ENCODE measurements at regions not wholly inside any gene's neighbourhood (a gene's known extent, or its start where the extent isn't known, plus 50 kb on each side); places are given as distances from the start of the nearest gene placed in this dataset.

DNA sequence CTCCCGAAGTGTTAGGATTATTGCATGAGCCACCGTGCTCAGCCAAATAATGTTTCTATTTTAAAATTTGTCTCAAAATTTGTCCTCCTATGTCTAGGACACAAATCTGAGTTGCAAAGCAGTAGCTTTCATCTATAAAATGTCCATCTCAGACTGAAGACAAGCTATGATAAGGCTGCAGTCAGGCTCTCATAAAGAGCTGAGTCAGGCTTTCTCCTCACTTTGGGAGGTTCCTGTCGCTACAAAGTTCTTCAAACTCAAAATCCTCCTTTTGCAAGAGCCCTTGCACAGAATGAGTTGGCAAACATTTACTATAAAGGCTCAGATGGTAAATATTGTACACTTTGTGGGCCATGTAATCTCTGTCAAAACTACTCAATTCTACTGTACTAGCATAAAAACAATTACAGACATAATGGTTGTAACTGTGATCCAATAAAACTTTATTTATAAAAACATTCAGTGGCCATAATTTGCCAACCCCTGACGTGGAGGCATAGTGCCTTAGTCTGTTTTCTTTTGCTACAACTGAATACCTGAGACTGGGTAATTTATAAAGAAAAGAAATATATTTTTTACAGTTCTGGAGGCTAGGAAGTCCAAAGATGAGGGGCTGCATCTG lies 154.9 kb upstream of the SATB2 start:
- TF ChIP-seq EP300 (IDR thresholded peaks at IDR 0.05) (no peak), POLR2A (IDR thresholded peaks at IDR 0.05) (no peak)
- TF ChIP-seq, protein P1, sequence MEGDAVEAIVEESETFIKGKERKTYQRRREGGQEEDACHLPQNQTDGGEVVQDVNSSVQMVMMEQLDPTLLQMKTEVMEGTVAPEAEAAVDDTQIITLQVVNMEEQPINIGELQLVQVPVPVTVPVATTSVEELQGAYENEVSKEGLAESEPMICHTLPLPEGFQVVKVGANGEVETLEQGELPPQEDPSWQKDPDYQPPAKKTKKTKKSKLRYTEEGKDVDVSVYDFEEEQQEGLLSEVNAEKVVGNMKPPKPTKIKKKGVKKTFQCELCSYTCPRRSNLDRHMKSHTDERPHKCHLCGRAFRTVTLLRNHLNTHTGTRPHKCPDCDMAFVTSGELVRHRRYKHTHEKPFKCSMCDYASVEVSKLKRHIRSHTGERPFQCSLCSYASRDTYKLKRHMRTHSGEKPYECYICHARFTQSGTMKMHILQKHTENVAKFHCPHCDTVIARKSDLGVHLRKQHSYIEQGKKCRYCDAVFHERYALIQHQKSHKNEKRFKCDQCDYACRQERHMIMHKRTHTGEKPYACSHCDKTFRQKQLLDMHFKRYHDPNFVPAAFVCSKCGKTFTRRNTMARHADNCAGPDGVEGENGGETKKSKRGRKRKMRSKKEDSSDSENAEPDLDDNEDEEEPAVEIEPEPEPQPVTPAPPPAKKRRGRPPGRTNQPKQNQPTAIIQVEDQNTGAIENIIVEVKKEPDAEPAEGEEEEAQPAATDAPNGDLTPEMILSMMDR (IDR thresholded peaks at IDR 0.05): no peak
- no peaks in the 10 kb centered on the region for H3K36me3 ChIP-seq
- no peaks in the 10 kb centered on the region for H3K4me1 ChIP-seq
- H3K27ac ChIP-seq: no peak overlapping the region
- H3K4me3 ChIP-seq: no peak overlapping the region
- H3K27me3 ChIP-seq: no peaks in the 10 kb centered on the region
- no peak for DNase-seq (ENCODE audit: low spot score in 2 of 2)
- 90 to 93% methylated on average over 4 of the region's 4 CpGs for WGBS, 2 donors
- H3K9me3 ChIP-seq: no peaks in the 10 kb centered on the region

DNA sequence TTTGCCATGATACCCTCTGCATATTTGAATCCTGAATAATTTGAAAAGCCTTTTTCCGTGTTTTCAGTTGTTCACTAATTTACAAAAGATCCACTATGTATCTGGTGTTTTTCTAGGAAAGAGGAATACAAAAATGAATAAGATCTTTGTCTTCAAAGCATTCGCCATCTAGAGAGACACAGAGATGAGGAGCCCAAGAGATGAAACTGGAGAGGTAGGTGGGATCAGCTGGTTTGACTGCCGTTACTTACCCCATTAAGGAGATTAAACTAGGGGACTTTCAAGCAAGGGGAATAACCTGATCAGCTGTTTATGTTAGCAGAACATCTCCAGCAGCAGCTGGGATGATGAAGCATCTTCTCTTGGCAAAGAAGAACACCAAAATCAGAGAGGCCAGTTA lies 150.2 kb upstream of the SATB2 start:
- Histone ChIP-seq H3K27me3 (no peaks in the 10 kb centered on the region), H3K4me1 (no peaks in the 10 kb centered on the region), H3K4me3 (no peak overlapping the region), H3K36me3 (no peaks in the 10 kb centered on the region), H3K27ac (no peak overlapping the region), H3K9me3 (no peaks in the 10 kb centered on the region)
- 56 to 65% methylated on average over 3 of the region's 3 CpGs for WGBS, 2 donors
- TF ChIP-seq EP300 (IDR thresholded peaks at IDR 0.05): no peak
- TF ChIP-seq, protein P1 (IDR thresholded peaks at IDR 0.05): no peak
- no peak for DNase-seq (ENCODE audit: low spot score in 2 of 2)

DNA sequence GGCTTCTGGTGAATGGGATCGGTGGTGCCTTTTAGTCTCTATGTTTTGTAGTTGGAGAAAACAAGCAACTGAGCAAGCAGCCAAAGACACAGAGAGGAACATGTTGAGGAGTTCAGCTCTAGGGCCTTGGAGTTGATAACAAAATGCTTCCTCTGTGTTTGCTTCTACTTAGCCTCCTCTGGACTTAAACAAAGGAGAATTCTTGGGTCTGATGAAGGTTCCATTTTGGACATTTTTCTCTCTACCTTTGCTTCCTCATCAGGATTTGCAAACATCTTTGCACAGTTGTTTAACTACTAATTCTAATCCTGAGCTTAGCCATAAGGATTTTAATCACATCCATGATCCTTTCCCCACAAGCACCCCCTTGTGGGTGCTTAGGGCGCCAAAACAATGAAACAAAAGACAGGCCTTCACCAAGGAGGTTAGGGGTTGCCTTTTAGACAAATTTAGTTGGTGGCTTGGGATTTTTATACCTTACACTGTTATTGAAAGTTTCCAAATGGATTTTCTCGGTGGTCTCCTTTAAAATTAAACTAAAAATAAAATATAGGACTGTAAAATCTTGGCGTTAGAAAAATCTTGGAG lies 148.5 kb upstream of the SATB2 start:
- Histone ChIP-seq H3K27me3 (no peaks in the 10 kb centered on the region), H3K9me3 (no peaks in the 10 kb centered on the region), H3K4me1 (no peaks in the 10 kb centered on the region), H3K27ac (no peak overlapping the region), H3K36me3 (no peaks in the 10 kb centered on the region), H3K4me3 (no peak overlapping the region)
- TF ChIP-seq, protein P1 (IDR thresholded peaks at IDR 0.05): no peak
- no peak for TF ChIP-seq POLR2A (IDR thresholded peaks at IDR 0.05)
- no peak for TF ChIP-seq EP300 (IDR thresholded peaks at IDR 0.05)
- no peak for DNase-seq (ENCODE audit: low spot score in 2 of 2)
- 41 to 46% methylated on average over 4 of the region's 4 CpGs for WGBS, 2 donors

DNA sequence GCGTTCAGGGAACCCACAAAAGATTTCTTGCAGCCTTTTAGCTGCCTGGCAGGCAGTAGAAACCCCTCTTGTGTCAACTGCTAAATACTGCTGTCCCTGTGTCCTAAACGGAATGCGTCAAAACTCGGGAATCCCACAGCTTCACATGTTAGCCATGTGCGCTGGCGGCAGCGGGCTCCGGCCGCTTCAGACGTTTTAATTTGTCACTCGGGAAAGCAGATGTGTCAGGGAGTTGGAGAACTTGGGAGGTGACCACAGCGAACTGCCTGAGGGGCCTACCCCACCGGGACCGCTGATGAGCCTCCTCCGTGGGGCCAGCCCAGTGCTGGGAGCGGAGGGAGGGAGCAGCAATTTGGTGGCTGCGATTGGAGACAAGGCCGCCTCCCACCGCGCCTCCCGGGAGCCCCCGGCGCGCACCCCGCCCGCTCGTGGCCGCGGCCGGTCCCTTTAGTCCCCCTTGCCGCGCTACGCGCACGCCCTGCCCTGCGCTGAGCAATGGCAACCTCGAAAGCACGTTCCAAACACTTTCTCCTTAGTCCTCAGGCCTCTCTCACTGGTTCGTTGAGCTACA lies 146.1 kb upstream of the SATB2 start:
- DNase-seq (ENCODE audit: low spot score in 2 of 2): no peak
- Histone ChIP-seq H3K9me3 (no peaks in the 10 kb centered on the region), H3K4me1 (no peaks in the 10 kb centered on the region), H3K4me3 (peak overlapping the region in 2 of 4 donors; percentile 16 to 35), H3K27me3 (no peaks in the 10 kb centered on the region), H3K27ac (peak overlapping the region in 2 of 4 donors; percentile 34 to 53), H3K36me3 (no peaks in the 10 kb centered on the region)
- WGBS, 2 donors: 39 to 42% methylated on average over 39 of the region's 39 CpGs
- TF ChIP-seq, protein P1 (IDR thresholded peaks at IDR 0.05): no peak
- TF ChIP-seq EP300 (IDR thresholded peaks at IDR 0.05): no peak
- TF ChIP-seq POLR2A (IDR thresholded peaks at IDR 0.05): no peak
